ENCODE measurements at regions not wholly inside any gene's neighbourhood (a gene's known extent, or its start where the extent isn't known, plus 50 kb on each side); places are given as distances from the start of the nearest gene placed in this dataset.

GRCh38 chr4:57490520-57491255 lies 380.5 kb upstream of the IGFBP7 start:
- TF ChIP-seq CTCF (IDR thresholded peaks at IDR 0.05; ENCODE audit: insufficient read depth, low read length, poor library complexity, severe bottlenecking) = no peak
- no peak for DNase-seq (ENCODE audit: extremely low read depth, insufficient read length)
- no peak overlapping the region for H3K4me3 ChIP-seq (replicated peaks; ENCODE audit: low read depth, low read length)
- no peaks in the 10 kb centered on the region for H3K27me3 ChIP-seq (replicated peaks; ENCODE audit: control insufficient read depth, insufficient read depth, low read length)
- no peaks in the 10 kb centered on the region for H3K36me3 ChIP-seq (ENCODE audit: control insufficient read depth, insufficient read depth, low read length)

DNA sequence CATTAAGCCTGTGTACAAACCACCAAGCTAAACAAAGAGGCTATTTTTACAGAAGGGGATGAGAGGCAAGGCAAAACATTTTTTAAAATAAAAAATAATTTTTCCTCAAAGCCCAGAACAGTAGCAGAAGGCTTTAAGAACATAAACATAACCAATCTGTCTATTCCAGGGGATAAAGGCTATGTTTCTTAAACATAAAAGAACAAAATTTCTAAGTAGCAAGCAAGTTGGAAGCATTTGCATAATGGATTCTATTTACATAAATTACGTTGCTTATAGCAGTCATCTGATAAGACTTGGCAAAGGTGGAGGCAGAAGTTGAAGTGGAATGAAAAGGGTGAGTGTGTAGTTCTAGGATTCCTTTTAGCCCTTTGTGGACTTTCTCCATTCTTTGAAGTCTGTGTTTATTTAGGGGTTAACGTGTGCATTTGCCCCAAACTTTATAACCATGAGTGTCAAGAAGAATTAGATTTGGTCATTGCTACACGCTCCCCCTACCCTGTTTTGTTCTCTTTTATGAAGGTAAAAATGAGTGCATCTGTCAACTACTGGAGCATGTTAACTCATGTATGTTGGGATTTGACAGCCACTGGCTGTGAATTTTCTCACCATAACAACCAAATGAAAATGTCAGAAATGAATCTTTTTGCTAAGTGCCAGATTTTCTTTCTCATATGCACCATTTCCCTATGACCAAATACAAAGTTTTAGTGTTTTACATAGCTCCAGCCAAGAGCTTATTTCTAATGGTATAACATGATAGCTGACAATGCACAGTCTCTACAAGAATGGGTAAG lies 378.4 kb upstream of the IGFBP7 start:
- no peak for TF ChIP-seq CTCF (IDR thresholded peaks at IDR 0.05; ENCODE audit: insufficient read depth, low read length, poor library complexity, severe bottlenecking)
- Histone ChIP-seq H3K27me3 (replicated peaks; ENCODE audit: control insufficient read depth, insufficient read depth, low read length) (no peaks in the 10 kb centered on the region), H3K36me3 (ENCODE audit: control insufficient read depth, insufficient read depth, low read length) (no peaks in the 10 kb centered on the region), H3K4me3 (replicated peaks; ENCODE audit: low read depth, low read length) (no peak overlapping the region)
- DNase-seq (ENCODE audit: extremely low read depth, insufficient read length) = no peak

DNA sequence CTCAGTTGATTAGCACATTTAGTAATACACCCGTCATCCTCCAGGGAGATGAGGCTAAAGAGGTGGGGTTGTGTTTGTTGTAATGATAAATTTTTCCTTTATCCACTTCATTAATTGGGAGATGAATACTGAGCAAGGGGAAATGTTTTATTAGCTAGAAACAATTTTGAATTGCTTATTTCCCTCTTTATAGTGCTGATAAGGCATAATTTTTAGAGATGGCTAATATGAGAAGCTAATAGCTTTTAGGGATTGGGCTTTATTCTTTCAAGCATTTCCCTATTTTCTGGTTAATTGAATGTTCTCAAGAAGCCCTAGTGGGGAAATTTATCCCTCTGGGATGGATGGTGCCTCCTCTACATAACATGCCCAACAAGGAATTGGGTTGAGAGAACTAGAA lies 365.2 kb upstream of the IGFBP7 start:
- Histone ChIP-seq H3K27me3 (replicated peaks; ENCODE audit: control insufficient read depth, insufficient read depth, low read length) (no peaks in the 10 kb centered on the region), H3K36me3 (ENCODE audit: control insufficient read depth, insufficient read depth, low read length) (no peaks in the 10 kb centered on the region), H3K4me3 (replicated peaks; ENCODE audit: low read depth, low read length) (no peak overlapping the region)
- TF ChIP-seq CTCF (IDR thresholded peaks at IDR 0.05; ENCODE audit: insufficient read depth, low read length, poor library complexity, severe bottlenecking) = no peak
- no peak for DNase-seq (ENCODE audit: extremely low read depth, insufficient read length)

DNA sequence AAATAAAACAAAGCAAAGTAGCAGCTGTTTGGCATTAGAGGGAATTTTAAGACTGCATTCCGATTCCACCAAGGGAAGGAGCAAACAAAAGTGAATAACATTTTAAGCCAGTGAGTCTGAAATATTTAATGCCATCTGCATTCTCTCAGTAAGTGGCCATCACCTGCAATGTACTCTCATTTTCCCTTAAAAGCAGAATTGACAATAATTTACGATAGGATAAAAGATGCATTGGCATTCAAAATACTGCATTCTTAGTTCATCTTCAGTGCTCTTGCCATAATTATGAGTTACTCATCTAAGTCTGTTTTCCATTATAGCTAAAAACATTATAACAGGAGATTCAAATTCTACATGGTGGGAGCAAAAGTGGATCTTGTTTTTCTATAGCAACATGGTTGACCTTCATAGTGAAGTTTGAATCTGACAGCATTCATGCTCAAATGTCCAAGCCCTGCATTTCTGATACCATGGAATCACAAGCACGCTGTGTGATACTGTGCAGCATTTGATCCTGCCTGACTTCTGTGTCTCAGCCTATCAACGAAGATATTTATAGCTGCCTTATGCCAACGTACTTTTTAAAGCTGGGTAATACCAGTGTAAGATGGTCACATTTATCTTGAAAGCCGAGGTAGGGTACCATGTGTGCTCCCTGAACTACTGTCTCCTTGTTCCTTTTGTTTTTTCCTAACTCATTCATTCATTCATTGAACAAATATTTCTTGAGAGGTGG lies 355.3 kb upstream of the IGFBP7 start:
- TF ChIP-seq CTCF (IDR thresholded peaks at IDR 0.05; ENCODE audit: insufficient read depth, low read length, poor library complexity, severe bottlenecking) = no peak
- no peak overlapping the region for H3K4me3 ChIP-seq (replicated peaks; ENCODE audit: low read depth, low read length)
- no peaks in the 10 kb centered on the region for H3K27me3 ChIP-seq (replicated peaks; ENCODE audit: control insufficient read depth, insufficient read depth, low read length)
- no peak for DNase-seq (ENCODE audit: extremely low read depth, insufficient read length)
- no peaks in the 10 kb centered on the region for H3K36me3 ChIP-seq (ENCODE audit: control insufficient read depth, insufficient read depth, low read length)

DNA sequence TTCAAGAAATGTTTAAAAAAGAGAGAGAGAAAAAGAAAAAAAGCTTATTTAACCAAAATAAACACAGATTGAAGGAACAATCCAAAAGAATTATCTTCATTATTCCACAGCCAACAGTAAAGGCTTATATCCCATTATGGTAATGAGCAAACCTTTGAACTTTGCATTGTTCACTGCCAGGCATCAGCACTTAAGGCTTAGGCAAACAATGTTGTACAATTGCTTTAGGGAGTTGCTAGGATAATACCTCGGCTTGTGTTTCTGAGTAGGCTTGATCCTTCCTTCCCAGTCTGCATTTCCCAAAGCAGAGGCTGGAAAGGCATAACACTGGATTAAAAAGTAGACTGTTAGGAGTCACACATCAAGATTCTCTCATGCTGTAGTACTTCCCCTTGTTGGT lies 352.7 kb upstream of the IGFBP7 start:
- DNase-seq (ENCODE audit: extremely low read depth, insufficient read length) = no peak
- TF ChIP-seq CTCF (IDR thresholded peaks at IDR 0.05; ENCODE audit: insufficient read depth, low read length, poor library complexity, severe bottlenecking) = no peak
- Histone ChIP-seq H3K4me3 (replicated peaks; ENCODE audit: low read depth, low read length) (no peak overlapping the region), H3K36me3 (ENCODE audit: control insufficient read depth, insufficient read depth, low read length) (no peaks in the 10 kb centered on the region), H3K27me3 (replicated peaks; ENCODE audit: control insufficient read depth, insufficient read depth, low read length) (no peaks in the 10 kb centered on the region)

Data from GM06990 (cell line).